ENCODE measurements at regions not wholly inside any gene's neighbourhood (a gene's known extent, or its start where the extent isn't known, plus 50 kb on each side); places are given as distances from the start of the nearest gene placed in this dataset.

DNA sequence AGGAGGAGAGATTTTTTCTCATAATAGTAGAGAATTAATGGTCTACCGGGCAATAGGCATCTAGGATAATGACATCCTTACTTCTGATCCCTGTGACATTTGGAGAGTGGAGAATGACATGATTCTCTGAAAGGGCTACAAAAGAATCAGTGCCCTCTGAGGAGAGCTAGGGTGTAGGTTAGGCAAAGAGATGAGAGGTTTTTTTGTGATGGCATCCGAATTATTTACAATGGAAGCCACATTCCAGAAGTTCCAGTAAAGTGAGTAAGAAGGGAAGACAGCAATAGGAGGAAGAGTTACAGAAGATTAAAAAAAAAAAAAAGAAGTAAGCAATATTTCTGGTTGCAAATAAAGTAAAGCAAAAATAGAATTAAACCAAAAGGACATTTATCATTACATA lies 478.0 kb downstream of the RMST start:
- TF ChIP-seq, protein P1, sequence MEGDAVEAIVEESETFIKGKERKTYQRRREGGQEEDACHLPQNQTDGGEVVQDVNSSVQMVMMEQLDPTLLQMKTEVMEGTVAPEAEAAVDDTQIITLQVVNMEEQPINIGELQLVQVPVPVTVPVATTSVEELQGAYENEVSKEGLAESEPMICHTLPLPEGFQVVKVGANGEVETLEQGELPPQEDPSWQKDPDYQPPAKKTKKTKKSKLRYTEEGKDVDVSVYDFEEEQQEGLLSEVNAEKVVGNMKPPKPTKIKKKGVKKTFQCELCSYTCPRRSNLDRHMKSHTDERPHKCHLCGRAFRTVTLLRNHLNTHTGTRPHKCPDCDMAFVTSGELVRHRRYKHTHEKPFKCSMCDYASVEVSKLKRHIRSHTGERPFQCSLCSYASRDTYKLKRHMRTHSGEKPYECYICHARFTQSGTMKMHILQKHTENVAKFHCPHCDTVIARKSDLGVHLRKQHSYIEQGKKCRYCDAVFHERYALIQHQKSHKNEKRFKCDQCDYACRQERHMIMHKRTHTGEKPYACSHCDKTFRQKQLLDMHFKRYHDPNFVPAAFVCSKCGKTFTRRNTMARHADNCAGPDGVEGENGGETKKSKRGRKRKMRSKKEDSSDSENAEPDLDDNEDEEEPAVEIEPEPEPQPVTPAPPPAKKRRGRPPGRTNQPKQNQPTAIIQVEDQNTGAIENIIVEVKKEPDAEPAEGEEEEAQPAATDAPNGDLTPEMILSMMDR (IDR thresholded peaks at IDR 0.05) = no peak
- no peak for TF ChIP-seq EP300 (IDR thresholded peaks at IDR 0.05)
- no peak for TF ChIP-seq POLR2A (IDR thresholded peaks at IDR 0.05)
- TF ChIP-seq POLR2AphosphoS5 (IDR thresholded peaks at IDR 0.05) = no peak

Data from stomach (tissue), 4 donors.